BJ (cell line): ENCODE measurements at regions not wholly inside any gene's neighbourhood (a gene's known extent, or its start where the extent isn't known, plus 50 kb on each side); places are given as distances from the start of the nearest gene placed in this dataset.

Experiments used
- CTCF ChIA-PET: fragments of 350-600 bp; formaldehyde crosslinking; extraction: SDS; loops from one replicate; lab custom pipeline; 2021; ENCODE audit warnings: antibody characterized with exemption, inconsistent platforms; lab: Yijun Ruan, JAX
- POLR2A ChIA-PET: fragments of 300-600 bp; sonication (Branson Sonifier 250); formaldehyde crosslinking; extraction: SDS; loops from one replicate; lab custom pipeline; 2021; ENCODE audit warnings: antibody characterized with exemption; lab: Charles Lee
- DNase-seq: peaks from one replicate; pipeline ENCODE4 v3.0.0-alpha.2; 2011; ENCODE audit warnings: low read depth
- H3K27me3 ChIP-seq: 2 replicates; pipeline ENCODE4 v1.6.0; 2011; ENCODE audit warnings: low read length; ENCODE audit not compliant: control insufficient read depth, insufficient read depth
- H3K36me3 ChIP-seq: 2 replicates; pipeline ENCODE4 v1.5.1; 2011; ENCODE audit warnings: low read length; ENCODE audit not compliant: control insufficient read depth, insufficient read depth
- H3K4me3 ChIP-seq: 2 replicates; pipeline ENCODE4 v1.5.1; 2011; ENCODE audit warnings: low read depth, mild to moderate bottlenecking, control low read depth, low read length
- CTCF ChIP-seq: IDR thresholded peaks from 2 replicates; pipeline ENCODE4 v1.5.1; 2011; ENCODE audit warnings: low read depth, mild to moderate bottlenecking, control low read depth, inconsistent platforms, low read length, moderate library complexity; ENCODE audit not compliant: insufficient read depth

- ChIA-PET POLR2A (no interaction called here), CTCF (interaction anchor here (0.9 kb wide), 1 partner anchor 11 kb away, joined by 3 read pairs; no protein-coding TSS in a partner anchor)
- H3K27me3 ChIP-seq = no peaks in the 10 kb centered on the region
- DNase-seq = no peak
- no peaks in the 10 kb centered on the region for H3K36me3 ChIP-seq
- no peak for TF ChIP-seq CTCF
- no peak overlapping the region for H3K4me3 ChIP-seq
Measured at GRCh38 chr17:27216836-27217235, 77.1 kb upstream of the WSB1 start.

GRCh38 chr17:27217631-27218030 lies 76.3 kb upstream of the WSB1 start:
- no peak overlapping the region for H3K4me3 ChIP-seq
- no peak for DNase-seq
- ChIA-PET POLR2A (no interaction called here), CTCF (no interaction called here)
- 0 out of 2 replicates have a peak, but pooled peaks cover 2% of the 10 kb centered on the region for H3K27me3 ChIP-seq
- no peak for TF ChIP-seq CTCF
- no peaks in the 10 kb centered on the region for H3K36me3 ChIP-seq

- Histone ChIP-seq H3K27me3 (0 out of 2 replicates have a peak, but pooled peaks cover 2% of the 10 kb centered on the region), H3K36me3 (no peaks in the 10 kb centered on the region), H3K4me3 (no peak overlapping the region)
- DNase-seq = no peak
- CTCF ChIA-PET = no interaction called here
- TF ChIP-seq CTCF = no peak
- POLR2A ChIA-PET = no interaction called here
Measured at GRCh38 chr17:27218041-27218440, 75.9 kb upstream of the WSB1 start.

- H3K36me3 ChIP-seq = no peaks in the 10 kb centered on the region
- TF ChIP-seq CTCF = no peak
- POLR2A ChIA-PET = no interaction called here
- 0 out of 2 replicates have a peak, but pooled peaks cover 2% of the 10 kb centered on the region for H3K27me3 ChIP-seq
- CTCF ChIA-PET = interaction anchor here (0.6 kb wide), 1 partner anchor 18 kb away, joined by 3 read pairs; no protein-coding TSS in a partner anchor
- no peak for DNase-seq
- H3K4me3 ChIP-seq = no peak overlapping the region
Measured at GRCh38 chr17:27218719-27219488, 75.0 kb upstream of the WSB1 start.

GRCh38 chr17:27222515-27222914 lies 71.4 kb upstream of the WSB1 start:
- Histone ChIP-seq H3K27me3 (0 out of 2 replicates have a peak, but pooled peaks cover 2% of the 10 kb centered on the region), H3K4me3 (no peak overlapping the region), H3K36me3 (no peaks in the 10 kb centered on the region)
- CTCF ChIA-PET = interaction anchor here (0.7 kb wide), 1 partner anchor 11 kb away, joined by 3 read pairs; no protein-coding TSS in a partner anchor
- POLR2A ChIA-PET = no interaction called here
- TF ChIP-seq CTCF = no peak
- DNase-seq = no peak
